RWPE2 (cell line): ENCODE measurements at regions not wholly inside any gene's neighbourhood (a gene's known extent, or its start where the extent isn't known, plus 50 kb on each side); places are given as distances from the start of the nearest gene placed in this dataset.

Experiments used
- ATAC-seq: fragments of 200-7000 bp; cut with Tn5 transposase; 3 replicates; pipeline ENCODE4 v1.9.1; 2021; ENCODE audit warnings: low read depth
- DNase-seq: peaks from one replicate; pipeline ENCODE4 v3.0.0-alpha.2; 2020; ENCODE audit warnings: low spot score
- H3K27ac ChIP-seq: fragments of 450-650 bp; 2 replicates; pipeline ENCODE4 v1.5.1; 2017; ENCODE audit warnings: mild to moderate bottlenecking; ENCODE audit not compliant: poor library complexity, severe bottlenecking
- H3K27me3 ChIP-seq: fragments of 250-450 bp; sonication (Bioruptor Pico); 2 replicates; pipeline ENCODE4 v1.5.1; 2021; ENCODE audit warnings: mild to moderate bottlenecking, moderate library complexity; ENCODE audit not compliant: insufficient read depth, poor library complexity, severe bottlenecking
- H3K36me3 ChIP-seq: fragments of 250-450 bp; sonication (Bioruptor Pico); 2 replicates; pipeline ENCODE4 v1.5.1; 2020; ENCODE audit warnings: low read depth, mild to moderate bottlenecking, moderate library complexity
- H3K4me1 ChIP-seq: fragments of 250-450 bp; sonication (Bioruptor Pico); 2 replicates; pipeline ENCODE4 v1.5.1; 2021; ENCODE audit warnings: mild to moderate bottlenecking, moderate library complexity; ENCODE audit not compliant: insufficient read depth, poor library complexity, severe bottlenecking
- H3K4me3 ChIP-seq: fragments of 250-450 bp; sonication (Bioruptor Pico); 2 replicates; pipeline ENCODE4 v1.5.1; 2021; ENCODE audit warnings: mild to moderate bottlenecking, moderate library complexity; ENCODE audit not compliant: severe bottlenecking
- H3K9me3 ChIP-seq: fragments of 250-450 bp; sonication (Bioruptor Pico); 2 replicates; pipeline ENCODE4 v1.5.1; 2021; ENCODE audit warnings: mild to moderate bottlenecking, moderate library complexity; ENCODE audit not compliant: severe bottlenecking
- CTCF ChIP-seq: fragments of 450-650 bp; IDR thresholded peaks from one replicate; pipeline ENCODE4 v1.5.1; 2017; ENCODE audit warnings: mild to moderate bottlenecking, moderate library complexity; ENCODE audit not compliant: poor library complexity, severe bottlenecking

GRCh38 chr2:9738062-9738461 is 105.2 kb upstream of the TAF1B start:
- ATAC-seq = no peak
- no peak for TF ChIP-seq CTCF
- no peak overlapping the region for H3K27ac ChIP-seq
- no peaks in the 10 kb centered on the region for H3K36me3 ChIP-seq
- no peak for DNase-seq
- H3K27me3 ChIP-seq = no peaks in the 10 kb centered on the region
- H3K9me3 ChIP-seq = peaks cover 4% of the 10 kb centered on the region
- H3K4me1 ChIP-seq = no peaks in the 10 kb centered on the region
- no peak overlapping the region for H3K4me3 ChIP-seq

- H3K27me3 ChIP-seq = no peaks in the 10 kb centered on the region
- no peak overlapping the region for H3K4me3 ChIP-seq
- H3K36me3 ChIP-seq = no peaks in the 10 kb centered on the region
- DNase-seq (no peak), ATAC-seq (no peak)
- H3K4me1 ChIP-seq = no peaks in the 10 kb centered on the region
- no peak for TF ChIP-seq CTCF
- H3K27ac ChIP-seq = no peak overlapping the region
- H3K9me3 ChIP-seq = peaks cover 4% of the 10 kb centered on the region
These were observed 104.5 kb upstream of the TAF1B start for GRCh38 chr2:9738535-9739496.

GRCh38 chr2:9739531-9739964 is 103.7 kb upstream of the TAF1B start:
- Histone ChIP-seq H3K36me3 (no peaks in the 10 kb centered on the region), H3K27me3 (no peaks in the 10 kb centered on the region), H3K4me1 (no peaks in the 10 kb centered on the region), H3K4me3 (no peak overlapping the region), H3K9me3 (peaks cover 4% of the 10 kb centered on the region), H3K27ac (no peak overlapping the region)
- no peak for ATAC-seq
- no peak for DNase-seq
- no peak for TF ChIP-seq CTCF

- no peak for ATAC-seq
These were observed 102.7 kb upstream of the TAF1B start for GRCh38 chr2:9740382-9741073.

More at GRCh38 chr2:9740382-9741073, 102.7 kb upstream of the TAF1B start:
- no peaks in the 10 kb centered on the region for H3K36me3 ChIP-seq
- no peaks in the 10 kb centered on the region for H3K27me3 ChIP-seq
- H3K27ac ChIP-seq = no peak overlapping the region
- H3K4me1 ChIP-seq = no peaks in the 10 kb centered on the region
- DNase-seq = no peak
- no peak overlapping the region for H3K4me3 ChIP-seq
- TF ChIP-seq CTCF = no peak
- no peaks in the 10 kb centered on the region for H3K9me3 ChIP-seq
